Esophagus muscularis mucosa (tissue), 4 donors: ENCODE measurements at regions not wholly inside any gene's neighbourhood (a gene's known extent, or its start where the extent isn't known, plus 50 kb on each side); places are given as distances from the start of the nearest gene placed in this dataset.

Experiments used
- DNase-seq: peaks from one replicate; pipeline ENCODE4 v3.0.0-alpha.2; 2017; ENCODE audit errors: extremely low spot score
- H3K27ac ChIP-seq, 4 donors: fragments of 200-600 bp; sonication (generic); replicated peaks in 1 of 4; 1 replicate in 3 of 4; 2 replicates in 1 of 4; pipeline ENCODE4 v1.5.1; 2016 to 2019; ENCODE audit warnings: mild to moderate bottlenecking in 1 of 4
- H3K27me3 ChIP-seq, 4 donors: fragments of 200-600 bp; sonication (generic); one replicate each; pipeline versions ENCODE4 v1.5.1 to v1.6.0; 2016 to 2019
- H3K36me3 ChIP-seq, 4 donors: fragments of 200-600 bp; sonication (generic); one replicate each; pipeline ENCODE4 v1.5.1; 2016 to 2019
- H3K4me1 ChIP-seq, 4 donors: fragments of 200-600 bp; sonication (generic); one replicate each; pipeline ENCODE4 v1.5.1; 2016 to 2019
- H3K4me3 ChIP-seq, 4 donors: fragments of 200-600 bp; sonication (generic); 1 replicate in 2 of 4; 2 replicates in 2 of 4; pipeline ENCODE4 v1.5.1; 2016 to 2019; ENCODE audit warnings: mild to moderate bottlenecking in 4 of 4, moderate library complexity in 1 of 4
- H3K9me3 ChIP-seq, 4 donors: fragments of 200-600 bp; sonication (generic); 1 replicate in 3 of 4; 2 replicates in 1 of 4; pipeline ENCODE4 v1.5.1; 2016 to 2019
- EP300 ChIP-seq: sonication (generic); formaldehyde crosslinking; IDR thresholded peaks from one replicate; pipeline ENCODE4 v1.6.1; 2017; ENCODE audit warnings: antibody characterized with exemption
- POLR2A ChIP-seq: fragments of 450-650 bp; IDR thresholded peaks from one replicate; pipeline ENCODE4 v1.6.1; 2017; ENCODE audit warnings: antibody characterized with exemption, moderate library complexity, mild to moderate bottlenecking, low read depth
- POLR2AphosphoS5 ChIP-seq, 2 donors: sonication (generic); formaldehyde crosslinking; IDR thresholded peaks; one replicate each; pipeline ENCODE4 v1.6.1; 2017; ENCODE audit warnings: antibody characterized with exemption in 2 of 2
- WGBS: methylation state at CpG from one replicate; pipeline ENCODE4 v1.1.5; 2018; 5-methylcytosine and 5-hydroxymethylcytosine counted together
- intact Hi-C: fragments of 100-400 bp; cut with DNase I; formaldehyde crosslinking; loops from one replicate; pipeline ENCODE4 v1.15.1; 2023
- TF ChIP-seq, protein P1 (sequence below), 3 experiments: fragments of 200-600 bp in 2 of 3; fragments of 450-650 bp in 1 of 3; sonication (generic) in 2 of 3; IDR thresholded peaks; one replicate each; pipeline ENCODE4 v1.5.1; 2017 to 2019; ENCODE audit warnings: antibody characterized with exemption in 3 of 3, mild to moderate bottlenecking in 2 of 3, moderate library complexity in 1 of 3

DNA sequence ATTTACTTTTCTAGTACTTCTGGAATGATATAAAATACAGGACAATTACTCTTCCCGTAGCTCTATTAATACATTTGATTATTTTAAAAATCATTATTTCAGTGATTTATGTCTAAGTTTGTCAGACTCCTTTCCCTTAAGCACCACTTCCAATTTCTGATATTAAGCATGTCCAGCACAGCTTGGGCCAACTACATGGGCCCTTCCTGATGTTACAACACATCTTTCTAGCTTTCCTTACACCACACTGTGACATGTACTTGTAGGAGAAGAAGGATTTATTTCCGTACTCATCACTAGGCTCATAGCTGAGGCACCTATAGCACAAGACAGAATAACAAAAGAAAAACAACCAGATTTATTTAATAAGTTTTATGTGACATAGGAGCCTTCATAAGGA lies 134.8 kb upstream of the HNRNPA3 start:
- H3K27me3 ChIP-seq, result peaks cover 0 to 6% (median 0%) of the 10 kb centered on the region in 4 donors
- no peak for DNase-seq
- TF ChIP-seq EP300, result no peak
- TF ChIP-seq POLR2A, result no peak
- no peak for TF ChIP-seq POLR2AphosphoS5 (IDR thresholded peaks at IDR 0.05)
- TF ChIP-seq, protein P1, sequence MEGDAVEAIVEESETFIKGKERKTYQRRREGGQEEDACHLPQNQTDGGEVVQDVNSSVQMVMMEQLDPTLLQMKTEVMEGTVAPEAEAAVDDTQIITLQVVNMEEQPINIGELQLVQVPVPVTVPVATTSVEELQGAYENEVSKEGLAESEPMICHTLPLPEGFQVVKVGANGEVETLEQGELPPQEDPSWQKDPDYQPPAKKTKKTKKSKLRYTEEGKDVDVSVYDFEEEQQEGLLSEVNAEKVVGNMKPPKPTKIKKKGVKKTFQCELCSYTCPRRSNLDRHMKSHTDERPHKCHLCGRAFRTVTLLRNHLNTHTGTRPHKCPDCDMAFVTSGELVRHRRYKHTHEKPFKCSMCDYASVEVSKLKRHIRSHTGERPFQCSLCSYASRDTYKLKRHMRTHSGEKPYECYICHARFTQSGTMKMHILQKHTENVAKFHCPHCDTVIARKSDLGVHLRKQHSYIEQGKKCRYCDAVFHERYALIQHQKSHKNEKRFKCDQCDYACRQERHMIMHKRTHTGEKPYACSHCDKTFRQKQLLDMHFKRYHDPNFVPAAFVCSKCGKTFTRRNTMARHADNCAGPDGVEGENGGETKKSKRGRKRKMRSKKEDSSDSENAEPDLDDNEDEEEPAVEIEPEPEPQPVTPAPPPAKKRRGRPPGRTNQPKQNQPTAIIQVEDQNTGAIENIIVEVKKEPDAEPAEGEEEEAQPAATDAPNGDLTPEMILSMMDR (IDR thresholded peaks at IDR 0.05), result no peak
- H3K4me1 ChIP-seq, result no peaks in the 10 kb centered on the region
- no peaks in the 10 kb centered on the region for H3K36me3 ChIP-seq
- intact Hi-C loops, result no loop called here
- H3K9me3 ChIP-seq, result no peaks in the 10 kb centered on the region
- H3K27ac ChIP-seq, result no peak overlapping the region
- WGBS, result 55% methylated on average over 2 of the region's 2 CpGs
- no peak overlapping the region for H3K4me3 ChIP-seq

GRCh38 chr2:177078416-177078815 lies 134.2 kb upstream of the HNRNPA3 start:
- Histone ChIP-seq H3K4me3 (no peak overlapping the region), H3K36me3 (no peaks in the 10 kb centered on the region), H3K27ac (no peak overlapping the region), H3K27me3 (peaks cover 0 to 8% (median 0%) of the 10 kb centered on the region in 4 donors), H3K4me1 (no peaks in the 10 kb centered on the region), H3K9me3 (no peaks in the 10 kb centered on the region)
- 44% methylated on average over 3 of the region's 3 CpGs for WGBS
- intact Hi-C loops, result no loop called here
- DNase-seq, result no peak
- TF ChIP-seq POLR2AphosphoS5 (IDR thresholded peaks at IDR 0.05) (peak in 1 of 2 donors; percentile 53), POLR2A (no peak)

DNA sequence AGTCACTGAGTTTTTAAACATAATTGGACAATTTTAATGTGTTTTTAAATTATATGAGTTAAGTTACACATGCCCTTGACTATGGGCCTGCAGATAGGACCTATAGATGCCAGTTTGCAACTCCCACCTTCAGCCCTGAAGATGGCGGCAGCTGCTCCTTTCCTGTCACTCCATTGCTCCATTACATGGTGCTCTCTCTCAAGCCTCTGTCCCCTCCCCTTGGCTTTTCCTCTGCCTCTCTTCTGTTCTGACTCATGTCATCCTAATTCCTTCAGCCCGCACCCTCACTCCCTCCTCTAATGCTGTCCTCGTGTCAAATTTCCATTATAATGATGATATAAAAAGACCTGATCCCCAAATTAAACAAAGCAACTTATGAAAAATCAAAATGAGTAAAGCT lies 133.7 kb upstream of the HNRNPA3 start:
- WGBS, result 73% methylated on average over 3 of the region's 3 CpGs
- Histone ChIP-seq H3K4me1 (no peaks in the 10 kb centered on the region), H3K27ac (no peak overlapping the region), H3K36me3 (no peaks in the 10 kb centered on the region), H3K27me3 (peaks cover 0 to 13% (median 0%) of the 10 kb centered on the region in 4 donors), H3K4me3 (no peak overlapping the region), H3K9me3 (no peaks in the 10 kb centered on the region)
- intact Hi-C loops, result no loop called here
- TF ChIP-seq POLR2A (no peak), POLR2AphosphoS5 (IDR thresholded peaks at IDR 0.05) (no peak), EP300 (no peak)
- TF ChIP-seq, protein P1 (IDR thresholded peaks at IDR 0.05), result no peak
- no peak for DNase-seq

DNA sequence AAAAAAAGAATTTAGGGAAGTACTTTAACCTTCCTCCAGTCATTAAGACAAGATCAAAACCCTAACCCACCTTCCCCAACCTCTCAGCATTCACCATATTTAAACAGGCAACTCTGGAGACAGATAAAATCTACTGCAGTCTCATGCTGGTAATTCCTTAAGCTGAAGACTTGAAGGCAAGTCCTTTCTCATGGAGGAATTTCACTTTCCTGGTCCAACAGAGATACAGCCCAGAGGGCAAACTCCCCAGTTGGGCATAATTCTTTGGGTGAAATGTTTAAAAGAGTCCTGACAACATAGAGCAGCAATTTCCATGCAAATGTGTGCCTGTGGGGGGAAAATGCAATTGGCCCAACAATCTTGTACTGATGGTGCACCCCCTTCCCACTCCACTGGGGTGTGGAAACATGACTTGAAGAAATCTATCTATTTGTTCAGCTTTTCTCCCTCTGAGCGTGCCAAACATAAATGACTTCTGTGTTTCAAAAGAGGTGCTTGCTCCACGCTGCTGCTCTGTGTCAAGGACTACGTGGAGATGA lies 131.8 kb upstream of the HNRNPA3 start:
- Histone ChIP-seq H3K4me1 (no peaks in the 10 kb centered on the region), H3K4me3 (no peak overlapping the region), H3K36me3 (no peaks in the 10 kb centered on the region), H3K27ac (no peak overlapping the region), H3K27me3 (peaks cover 0 to 15% (median 0%) of the 10 kb centered on the region in 4 donors), H3K9me3 (no peaks in the 10 kb centered on the region)
- DNase-seq, result no peak
- 79% methylated on average over 3 of the region's 3 CpGs for WGBS
- intact Hi-C loops, result no loop called here
- TF ChIP-seq POLR2A (no peak), EP300 (no peak), POLR2AphosphoS5 (IDR thresholded peaks at IDR 0.05) (no peak)
- TF ChIP-seq, protein P1 (IDR thresholded peaks at IDR 0.05), result no peak

GRCh38 chr2:177084607-177085006 lies 128.0 kb upstream of the HNRNPA3 start:
- TF ChIP-seq POLR2A (no peak), EP300 (no peak), POLR2AphosphoS5 (IDR thresholded peaks at IDR 0.05) (no peak)
- TF ChIP-seq, protein P1 (IDR thresholded peaks at IDR 0.05), result no peak
- H3K4me3 ChIP-seq, result no peak overlapping the region
- WGBS, result 50% methylated on average over 4 of the region's 4 CpGs
- H3K27ac ChIP-seq, result no peak overlapping the region
- no peaks in the 10 kb centered on the region for H3K9me3 ChIP-seq
- no peaks in the 10 kb centered on the region for H3K4me1 ChIP-seq
- H3K27me3 ChIP-seq, result peaks cover 0 to 13% (median 0%) of the 10 kb centered on the region in 4 donors
- H3K36me3 ChIP-seq, result no peaks in the 10 kb centered on the region
- no peak for DNase-seq
- intact Hi-C loops, result no loop called here
